Activated CD4-positive, CD25-positive, alpha-beta regulatory T cell treated with anti-CD3 and anti-CD28 coated beads, Interleukin-2, amount 50 U/mL, for 72 hours (primary cell): ENCODE measurements at regions not wholly inside any gene's neighbourhood (a gene's known extent, or its start where the extent isn't known, plus 50 kb on each side); places are given as distances from the start of the nearest gene placed in this dataset.
"Not testable (repeated sequence)": the region's sequence is repeated elsewhere in the genome, so short reads cannot be mapped to it uniquely, and the experiment has no call there.

Experiments used
- DNase-seq: peaks from one replicate; pipeline ENCODE4 v3.0.0; 2021

GRCh38 chr14:106717544-106717943 lies 1191.2 kb downstream of the TMEM121 start:
- DNase-seq, result not testable (repeated sequence)

GRCh38 chr14:106719880-106720279 lies 1193.5 kb downstream of the TMEM121 start:
- not testable (repeated sequence) for DNase-seq

- DNase-seq, result not testable (repeated sequence)
These were observed 1195.5 kb downstream of the TMEM121 start for GRCh38 chr14:106721926-106722325.

GRCh38 chr14:106722813-106723687 lies 1196.7 kb downstream of the TMEM121 start:
- DNase-seq, result not testable (repeated sequence)

- DNase-seq, result not testable (repeated sequence)
These were observed 1201.6 kb downstream of the TMEM121 start for GRCh38 chr14:106727962-106728361.

- no peak for DNase-seq
These were observed 1202.2 kb downstream of the TMEM121 start for GRCh38 chr14:106728611-106729010.

- DNase-seq, result no peak
These were observed 1203.2 kb downstream of the TMEM121 start for GRCh38 chr14:106729551-106729950.

GRCh38 chr14:106733771-106734170 lies 1207.4 kb downstream of the TMEM121 start:
- no peak for DNase-seq

- no peak for DNase-seq
These were observed 1210.6 kb downstream of the TMEM121 start for GRCh38 chr14:106737021-106737420.

GRCh38 chr14:106738075-106738474 lies 1211.7 kb downstream of the TMEM121 start:
- no peak for DNase-seq

GRCh38 chr14:106738598-106739258 lies 1212.3 kb downstream of the TMEM121 start:
- not testable (repeated sequence) for DNase-seq

GRCh38 chr14:106741086-106741827 lies 1214.9 kb downstream of the TMEM121 start:
- peak; percentile 60 for DNase-seq

- DNase-seq, result not testable (repeated sequence)
These were observed 1218.8 kb downstream of the TMEM121 start for GRCh38 chr14:106745016-106745767.

GRCh38 chr14:106750089-106750488 lies 1223.7 kb downstream of the TMEM121 start:
- DNase-seq, result not testable (repeated sequence)

GRCh38 chr14:106753751-106754150 lies 1227.4 kb downstream of the TMEM121 start:
- DNase-seq, result not testable (repeated sequence)

GRCh38 chr14:106757444-106757843 lies 1231.1 kb downstream of the TMEM121 start:
- not testable (repeated sequence) for DNase-seq

GRCh38 chr14:106761886-106762816 lies 1235.8 kb downstream of the TMEM121 start:
- DNase-seq, result not testable (repeated sequence)

GRCh38 chr14:106764968-106765369 lies 1238.6 kb downstream of the TMEM121 start:
- not testable (repeated sequence) for DNase-seq

GRCh38 chr14:106766145-106766544 lies 1239.8 kb downstream of the TMEM121 start:
- DNase-seq, result no peak

- DNase-seq, result not testable (repeated sequence)
These were observed 1240.3 kb downstream of the TMEM121 start for GRCh38 chr14:106766551-106767277.
